Neural cell (in vitro differentiated cells): ENCODE measurements at regions not wholly inside any gene's neighbourhood (a gene's known extent, or its start where the extent isn't known, plus 50 kb on each side); places are given as distances from the start of the nearest gene placed in this dataset.

ENCODE experiments used
- EP300 ChIP-seq: fragments of 450-650 bp; conservative IDR thresholded peaks from 2 replicates; pipeline ENCODE4 v1.6.1; 2014; ENCODE audit warnings: antibody characterized with exemption, mild to moderate bottlenecking, moderate library complexity; ENCODE audit not compliant: poor library complexity, severe bottlenecking
- TF ChIP-seq, protein P1 (sequence below): IDR thresholded peaks from 2 replicates; pipeline ENCODE4 v1.6.1; 2012; ENCODE audit warnings: borderline replicate concordance
- TF ChIP-seq, protein P2 (sequence below): fragments of 450-650 bp; IDR thresholded peaks from 2 replicates; pipeline ENCODE4 v1.5.1; 2014; ENCODE audit warnings: antibody characterized with exemption, mild to moderate bottlenecking, moderate library complexity; ENCODE audit not compliant: poor library complexity, severe bottlenecking

DNA sequence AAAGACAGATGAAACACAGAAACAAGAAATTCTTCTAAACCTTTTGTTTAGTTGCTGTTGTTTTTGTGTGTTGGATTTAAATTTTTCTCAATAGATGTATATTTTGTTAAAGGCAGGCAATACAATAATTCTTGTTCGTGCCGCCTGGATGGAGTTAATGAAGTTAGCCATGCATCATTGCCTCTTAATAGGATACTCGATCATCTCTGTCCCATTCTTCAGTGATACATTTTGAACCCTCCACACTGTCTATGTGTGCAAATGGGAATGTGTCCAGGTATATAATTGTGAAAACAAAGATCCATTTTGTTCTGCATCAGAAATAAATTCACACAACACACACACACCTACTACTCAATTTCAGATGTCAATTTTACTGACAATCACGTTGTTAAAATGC lies 186.6 kb upstream of the ADAMTS16 start:
- TF ChIP-seq, protein P1, sequence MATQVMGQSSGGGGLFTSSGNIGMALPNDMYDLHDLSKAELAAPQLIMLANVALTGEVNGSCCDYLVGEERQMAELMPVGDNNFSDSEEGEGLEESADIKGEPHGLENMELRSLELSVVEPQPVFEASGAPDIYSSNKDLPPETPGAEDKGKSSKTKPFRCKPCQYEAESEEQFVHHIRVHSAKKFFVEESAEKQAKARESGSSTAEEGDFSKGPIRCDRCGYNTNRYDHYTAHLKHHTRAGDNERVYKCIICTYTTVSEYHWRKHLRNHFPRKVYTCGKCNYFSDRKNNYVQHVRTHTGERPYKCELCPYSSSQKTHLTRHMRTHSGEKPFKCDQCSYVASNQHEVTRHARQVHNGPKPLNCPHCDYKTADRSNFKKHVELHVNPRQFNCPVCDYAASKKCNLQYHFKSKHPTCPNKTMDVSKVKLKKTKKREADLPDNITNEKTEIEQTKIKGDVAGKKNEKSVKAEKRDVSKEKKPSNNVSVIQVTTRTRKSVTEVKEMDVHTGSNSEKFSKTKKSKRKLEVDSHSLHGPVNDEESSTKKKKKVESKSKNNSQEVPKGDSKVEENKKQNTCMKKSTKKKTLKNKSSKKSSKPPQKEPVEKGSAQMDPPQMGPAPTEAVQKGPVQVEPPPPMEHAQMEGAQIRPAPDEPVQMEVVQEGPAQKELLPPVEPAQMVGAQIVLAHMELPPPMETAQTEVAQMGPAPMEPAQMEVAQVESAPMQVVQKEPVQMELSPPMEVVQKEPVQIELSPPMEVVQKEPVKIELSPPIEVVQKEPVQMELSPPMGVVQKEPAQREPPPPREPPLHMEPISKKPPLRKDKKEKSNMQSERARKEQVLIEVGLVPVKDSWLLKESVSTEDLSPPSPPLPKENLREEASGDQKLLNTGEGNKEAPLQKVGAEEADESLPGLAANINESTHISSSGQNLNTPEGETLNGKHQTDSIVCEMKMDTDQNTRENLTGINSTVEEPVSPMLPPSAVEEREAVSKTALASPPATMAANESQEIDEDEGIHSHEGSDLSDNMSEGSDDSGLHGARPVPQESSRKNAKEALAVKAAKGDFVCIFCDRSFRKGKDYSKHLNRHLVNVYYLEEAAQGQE, result no peak
- TF ChIP-seq, protein P2, sequence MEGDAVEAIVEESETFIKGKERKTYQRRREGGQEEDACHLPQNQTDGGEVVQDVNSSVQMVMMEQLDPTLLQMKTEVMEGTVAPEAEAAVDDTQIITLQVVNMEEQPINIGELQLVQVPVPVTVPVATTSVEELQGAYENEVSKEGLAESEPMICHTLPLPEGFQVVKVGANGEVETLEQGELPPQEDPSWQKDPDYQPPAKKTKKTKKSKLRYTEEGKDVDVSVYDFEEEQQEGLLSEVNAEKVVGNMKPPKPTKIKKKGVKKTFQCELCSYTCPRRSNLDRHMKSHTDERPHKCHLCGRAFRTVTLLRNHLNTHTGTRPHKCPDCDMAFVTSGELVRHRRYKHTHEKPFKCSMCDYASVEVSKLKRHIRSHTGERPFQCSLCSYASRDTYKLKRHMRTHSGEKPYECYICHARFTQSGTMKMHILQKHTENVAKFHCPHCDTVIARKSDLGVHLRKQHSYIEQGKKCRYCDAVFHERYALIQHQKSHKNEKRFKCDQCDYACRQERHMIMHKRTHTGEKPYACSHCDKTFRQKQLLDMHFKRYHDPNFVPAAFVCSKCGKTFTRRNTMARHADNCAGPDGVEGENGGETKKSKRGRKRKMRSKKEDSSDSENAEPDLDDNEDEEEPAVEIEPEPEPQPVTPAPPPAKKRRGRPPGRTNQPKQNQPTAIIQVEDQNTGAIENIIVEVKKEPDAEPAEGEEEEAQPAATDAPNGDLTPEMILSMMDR, result no peak
- TF ChIP-seq EP300, result no peak
